Glomerular visceral epithelial cell (primary cell): ENCODE measurements at regions not wholly inside any gene's neighbourhood (a gene's known extent, or its start where the extent isn't known, plus 50 kb on each side); places are given as distances from the start of the nearest gene placed in this dataset.

Source experiments
- DNase-seq: peaks from one replicate; pipeline ENCODE4 v3.0.0-alpha.2; 2016; ENCODE audit errors: extremely low spot score

DNA sequence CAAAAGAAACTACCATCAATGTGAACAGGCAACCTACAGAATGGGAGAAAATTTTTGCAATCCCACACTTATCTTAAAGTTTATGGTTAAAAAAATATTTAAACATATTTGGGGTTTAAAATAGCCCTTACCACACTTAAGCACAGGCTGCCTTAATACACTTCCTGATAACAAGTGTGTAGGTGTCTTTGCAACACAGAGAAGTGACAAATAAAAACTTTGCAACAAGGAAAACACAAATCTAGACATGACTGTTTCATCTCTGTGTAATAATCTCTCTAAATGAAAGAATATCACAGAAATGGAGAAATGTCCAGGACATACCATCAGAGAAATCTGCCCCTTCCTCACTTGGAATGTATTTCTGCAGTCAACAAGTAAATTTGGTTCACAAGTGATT is 464.1 kb upstream of the ARHGEF26 start:
- DNase-seq: no peak

GRCh38 chr3:153657461-153657860 is 463.7 kb upstream of the ARHGEF26 start:
- no peak for DNase-seq

DNA sequence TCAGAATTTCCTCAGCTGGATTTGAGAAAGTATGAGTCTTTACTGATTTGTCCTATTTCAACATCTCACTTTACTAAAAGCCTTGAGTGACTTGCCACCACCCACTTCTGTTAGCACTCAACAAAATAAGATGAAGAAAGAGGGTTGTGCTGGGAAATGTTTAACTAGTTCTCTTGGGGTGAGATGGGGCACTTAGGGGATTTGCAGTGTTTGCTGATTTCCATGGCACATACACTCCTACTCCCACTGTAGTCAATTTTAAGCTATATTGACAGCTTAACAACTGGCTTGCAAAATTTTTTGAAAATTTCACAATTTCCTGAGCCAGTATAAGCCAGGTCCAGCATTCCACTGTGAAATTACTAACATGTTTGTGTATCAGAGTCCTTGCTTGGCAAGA is 463.1 kb upstream of the ARHGEF26 start:
- DNase-seq: no peak

DNA sequence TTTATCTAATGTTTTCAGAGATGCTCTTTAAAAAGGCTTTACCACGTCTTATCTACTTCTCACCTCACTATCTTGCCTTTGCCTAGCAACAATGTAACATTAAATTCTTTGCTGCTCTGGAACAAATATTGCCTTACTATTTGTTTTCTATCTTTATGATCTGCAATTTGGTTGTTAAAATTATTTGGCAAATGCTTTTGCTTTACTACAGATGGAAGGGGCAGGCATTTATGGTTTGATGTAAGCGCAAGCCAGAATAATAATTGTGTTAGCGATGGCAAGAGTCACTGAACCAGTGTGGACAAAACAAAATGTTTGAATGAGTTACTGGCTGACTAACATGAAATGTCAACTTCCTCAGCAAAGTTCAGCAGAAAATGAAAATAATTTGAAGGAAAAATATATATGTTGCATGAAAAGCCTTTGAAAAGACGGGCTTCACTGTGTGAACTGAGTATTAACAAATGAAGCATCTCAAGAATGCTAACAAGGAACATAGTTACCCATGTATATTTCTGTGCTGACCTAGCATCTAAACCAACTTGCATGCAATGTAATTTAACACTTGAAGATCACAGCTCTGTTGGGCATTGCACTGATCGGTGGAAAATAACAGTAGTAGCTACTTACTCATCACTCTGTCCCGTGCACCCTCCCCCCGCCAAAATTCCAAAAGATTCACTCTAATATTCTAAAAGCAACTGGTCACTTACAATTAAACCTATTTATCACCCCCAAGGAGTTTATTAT is 454.0 kb upstream of the ARHGEF26 start:
- no peak for DNase-seq

GRCh38 chr3:153669527-153669926 is 451.7 kb upstream of the ARHGEF26 start:
- DNase-seq: no peak

DNA sequence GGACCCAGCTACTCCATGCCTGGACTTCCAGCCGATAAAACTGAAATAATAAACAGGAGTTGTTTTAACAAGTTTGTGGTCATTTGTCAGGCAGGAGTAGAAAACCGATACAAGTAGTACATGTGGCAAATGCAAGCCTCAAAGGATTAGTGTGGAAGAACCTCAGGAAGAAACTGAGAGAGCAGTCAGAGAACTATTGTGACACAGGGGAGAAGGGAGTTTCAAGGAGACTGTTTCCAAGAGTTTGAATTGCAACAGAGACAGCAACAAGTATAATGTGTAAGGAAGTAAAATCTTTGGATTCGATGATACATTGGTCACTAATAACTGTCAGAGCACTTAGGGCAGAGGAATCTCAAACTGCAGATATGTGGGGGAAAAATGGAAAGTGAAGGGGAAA is 450.6 kb upstream of the ARHGEF26 start:
- DNase-seq: no peak

DNA sequence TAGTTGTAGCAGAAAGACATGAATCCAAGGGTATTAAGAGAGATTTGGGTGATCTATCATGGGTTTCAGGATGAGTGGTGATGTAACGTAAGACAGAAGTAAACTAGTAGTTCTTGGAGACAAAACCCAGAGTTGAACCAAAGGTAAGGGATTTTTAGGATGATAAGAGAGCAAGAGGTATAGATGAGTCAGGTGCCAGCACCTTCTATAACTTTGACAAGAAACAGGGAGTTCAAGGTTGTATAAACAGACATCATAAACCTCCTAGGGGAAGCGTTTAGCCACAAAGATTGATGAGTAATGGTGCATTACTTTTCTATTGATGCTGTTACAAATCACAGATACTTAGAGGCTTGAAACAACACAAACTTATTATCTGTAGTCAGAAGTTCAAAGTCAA is 447.3 kb upstream of the ARHGEF26 start:
- no peak for DNase-seq

- no peak for DNase-seq
Measured at GRCh38 chr3:153679714-153680113, 441.5 kb upstream of the ARHGEF26 start.

DNA sequence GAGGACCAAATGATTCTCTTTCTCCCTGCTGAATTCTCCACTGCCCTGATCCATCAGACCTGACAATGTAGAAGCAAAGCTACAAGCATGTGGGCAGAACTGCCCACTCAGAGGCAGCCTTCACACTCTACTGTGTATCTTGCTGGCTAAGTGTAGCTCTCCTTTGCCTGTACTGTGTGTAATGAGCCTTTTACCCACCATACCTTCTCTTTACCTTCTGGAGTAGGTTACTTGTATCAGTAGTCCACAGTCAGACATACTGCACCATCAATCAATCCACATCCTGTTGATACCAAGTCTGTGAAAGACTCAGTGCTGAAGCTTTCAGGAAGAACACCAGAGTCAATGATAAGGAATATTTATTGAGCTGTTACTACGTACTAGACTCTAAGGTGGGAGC is 440.7 kb upstream of the ARHGEF26 start:
- no peak for DNase-seq

DNA sequence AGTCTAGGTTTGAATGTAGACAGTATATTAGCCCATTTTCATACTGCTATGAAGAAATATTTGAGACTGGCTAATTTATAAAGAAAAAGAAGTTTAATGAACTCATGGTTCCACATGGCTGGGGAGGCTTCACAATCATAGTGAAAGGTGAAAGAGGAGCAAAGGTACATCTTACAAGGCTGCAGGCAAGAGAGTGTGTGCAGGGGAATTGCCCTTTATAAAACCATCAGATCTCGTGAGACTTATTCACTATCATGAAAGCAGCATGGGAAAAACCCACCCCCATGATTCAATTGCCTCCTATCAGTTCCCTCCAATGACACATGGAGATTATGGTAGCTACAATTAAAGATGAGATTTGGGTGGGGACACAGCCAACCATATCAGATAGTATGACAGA is 440.1 kb upstream of the ARHGEF26 start:
- no peak for DNase-seq

DNA sequence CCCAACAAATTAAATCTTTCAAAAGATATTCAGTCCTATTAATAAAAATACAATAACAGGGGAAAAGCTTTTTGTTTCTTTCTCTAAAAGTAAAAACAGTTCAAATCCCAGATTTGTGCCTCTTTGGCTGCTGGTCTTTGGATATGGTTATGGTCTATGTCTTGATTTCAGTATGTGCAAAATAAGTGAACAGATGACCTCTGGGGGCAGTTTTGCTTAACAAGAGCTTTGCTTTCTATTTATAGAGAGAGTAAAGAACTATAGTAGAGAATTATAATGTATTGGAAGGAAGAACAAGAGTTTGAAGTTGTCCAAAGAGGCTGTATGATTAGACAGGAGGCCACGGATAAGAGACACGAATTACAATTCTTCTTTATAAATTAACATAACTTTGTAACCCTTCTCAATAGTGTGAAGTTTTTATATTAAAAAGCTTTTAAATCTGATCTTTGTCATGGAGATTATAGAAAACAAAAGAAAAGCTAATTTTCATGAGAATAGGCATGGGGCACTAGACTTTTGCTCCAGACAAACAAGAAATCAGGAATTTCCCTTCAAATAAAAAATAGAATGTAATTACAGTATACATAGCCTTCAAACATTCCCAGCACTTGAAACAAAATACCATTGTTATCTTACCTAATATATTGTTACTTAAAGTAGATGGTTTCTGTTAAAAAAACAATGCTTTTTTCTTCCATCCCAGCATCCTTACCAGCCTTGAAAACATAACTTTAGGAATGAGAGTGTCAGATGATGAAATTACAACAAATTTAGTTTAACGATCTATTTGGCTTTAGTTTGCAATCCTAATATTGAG is 432.7 kb upstream of the ARHGEF26 start:
- no peak for DNase-seq

- no peak for DNase-seq
Measured at GRCh38 chr3:153693207-153693606, 428.0 kb upstream of the ARHGEF26 start.

DNA sequence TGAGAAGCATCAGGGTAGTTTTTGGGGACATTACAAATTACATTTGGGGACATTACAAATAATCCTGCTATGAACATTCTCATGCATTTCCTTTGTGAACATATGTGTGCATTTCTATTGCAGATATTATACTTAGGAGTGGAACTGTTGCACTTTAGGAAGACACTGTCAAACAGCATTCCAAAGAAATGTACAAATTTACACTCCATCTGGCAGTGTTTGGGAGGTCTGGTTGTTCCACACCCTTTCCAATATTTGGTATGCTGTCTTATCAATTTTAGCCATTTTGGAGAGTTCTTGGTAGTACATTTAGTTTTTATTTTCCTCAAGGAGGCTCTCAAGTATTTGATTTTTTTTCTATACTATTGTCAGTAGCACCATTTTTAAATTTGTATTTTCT is 419.1 kb upstream of the ARHGEF26 start:
- DNase-seq: no peak

- DNase-seq: no peak
Measured at GRCh38 chr3:153704115-153704514, 417.1 kb upstream of the ARHGEF26 start.

- DNase-seq: no peak
Measured at GRCh38 chr3:153706706-153707105, 414.5 kb upstream of the ARHGEF26 start.

DNA sequence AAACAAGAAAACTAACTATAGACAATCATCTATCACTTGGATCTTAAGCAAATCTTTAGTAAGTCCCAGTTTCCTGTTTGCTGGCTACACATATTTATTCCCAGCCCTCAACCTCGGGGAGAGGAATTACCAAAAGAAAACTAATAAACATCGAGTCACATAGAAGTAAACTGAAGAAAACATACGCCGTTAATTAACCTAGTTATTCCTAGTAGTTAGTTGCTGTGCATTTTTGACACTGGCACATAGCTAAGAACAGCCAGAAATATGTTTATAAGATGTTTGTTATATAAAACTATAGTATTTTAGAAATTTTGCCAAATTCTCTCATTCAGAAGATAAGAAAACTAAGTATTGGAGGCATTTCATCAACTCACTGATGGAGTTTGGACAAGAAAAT is 407.2 kb upstream of the ARHGEF26 start:
- DNase-seq: no peak

DNA sequence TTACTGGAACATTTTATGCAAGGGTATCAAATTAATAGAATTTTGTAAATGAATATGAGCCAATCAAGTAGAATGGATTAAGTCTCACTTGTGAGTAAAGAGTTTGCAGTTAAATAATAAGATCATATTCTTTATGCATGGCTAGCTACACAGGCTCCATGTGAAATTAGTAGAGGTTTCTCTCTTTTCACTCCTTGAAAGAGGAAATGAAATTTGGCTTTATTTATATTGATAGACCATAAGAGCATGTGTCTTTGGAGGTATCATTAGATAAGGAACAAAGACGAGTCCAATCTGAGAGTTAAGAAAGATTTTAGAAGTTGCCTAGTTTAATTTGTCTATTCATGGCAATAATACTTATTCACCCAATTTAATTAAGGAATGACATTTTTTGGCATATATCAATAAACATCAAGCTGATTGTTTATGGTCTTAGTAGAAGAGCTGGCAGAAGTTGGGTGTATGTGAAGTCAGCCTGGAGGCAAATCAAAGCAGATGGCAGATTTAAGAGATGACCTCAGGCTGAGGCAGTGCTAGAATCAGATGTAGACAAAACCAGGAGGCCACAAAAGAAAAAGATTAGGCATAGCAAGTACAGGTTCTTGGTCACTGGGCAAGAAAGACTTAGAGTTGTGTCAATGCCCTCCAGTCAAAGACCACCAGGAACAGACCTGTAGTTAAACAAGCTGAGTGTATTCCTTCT is 406.5 kb upstream of the ARHGEF26 start:
- no peak for DNase-seq

- no peak for DNase-seq
Measured at GRCh38 chr3:153722157-153722556, 399.0 kb upstream of the ARHGEF26 start.

DNA sequence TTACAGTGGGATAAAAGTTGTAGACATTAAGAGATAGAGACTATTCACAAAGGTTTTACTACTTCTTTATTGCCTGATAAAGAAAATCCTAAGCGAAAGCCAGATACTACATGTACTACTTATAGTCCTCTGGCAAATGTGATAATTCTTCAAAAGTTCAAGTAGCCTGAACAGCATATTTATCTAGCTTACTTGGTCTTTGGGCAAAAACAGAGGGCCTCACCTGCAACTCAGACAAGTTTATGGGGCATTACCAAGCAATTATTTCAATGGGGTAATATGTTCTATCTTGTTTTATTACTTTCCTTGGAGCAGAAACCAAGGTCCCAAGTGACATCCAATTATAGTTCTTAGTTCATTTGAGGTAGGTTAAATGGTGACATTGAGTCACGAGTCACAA is 390.1 kb upstream of the ARHGEF26 start:
- DNase-seq: no peak

- DNase-seq: peak; percentile 59
Measured at GRCh38 chr3:153734777-153735551, 386.2 kb upstream of the ARHGEF26 start.

DNA sequence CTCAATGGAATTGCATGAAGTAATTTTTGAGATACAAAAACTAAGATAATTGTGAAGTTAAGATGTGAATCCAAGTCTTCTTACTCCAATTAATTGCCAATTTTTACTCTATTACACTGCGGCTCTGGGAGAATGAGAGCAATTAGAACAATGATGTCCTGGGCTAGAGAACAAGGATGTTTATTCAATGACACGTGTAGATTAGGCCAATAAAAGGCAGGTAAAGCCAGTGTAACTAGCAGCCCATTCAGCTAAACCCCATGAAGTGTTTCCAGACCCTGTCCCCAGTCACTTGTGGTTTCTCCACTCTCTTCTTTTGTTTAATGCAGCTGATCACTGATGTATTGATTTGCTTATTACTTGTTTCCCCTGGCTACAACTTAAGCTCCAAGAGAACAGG is 381.1 kb upstream of the ARHGEF26 start:
- no peak for DNase-seq

DNA sequence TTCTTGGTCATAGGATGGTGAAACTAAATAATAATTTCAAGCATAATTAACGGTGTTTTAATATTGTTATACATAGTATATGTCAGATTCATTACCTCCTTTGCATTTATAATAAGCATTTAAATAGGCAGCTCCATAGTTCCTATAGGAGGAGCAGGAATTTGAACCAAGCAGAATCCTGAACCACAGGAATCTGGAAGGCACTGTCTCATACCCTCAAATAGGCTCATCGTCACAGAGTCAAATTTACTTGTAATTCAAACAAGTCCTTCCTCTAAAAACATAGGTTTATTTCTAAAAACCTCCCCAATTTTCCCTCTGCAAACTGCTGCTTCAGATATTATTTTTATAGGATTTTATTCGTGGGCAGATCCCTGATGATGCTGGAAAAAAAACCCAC is 376.3 kb upstream of the ARHGEF26 start:
- DNase-seq: no peak
